ENCODE measurements at regions not wholly inside any gene's neighbourhood (a gene's known extent, or its start where the extent isn't known, plus 50 kb on each side); places are given as distances from the start of the nearest gene placed in this dataset.

- ChIA-PET CTCF (no interaction called here), POLR2A (no interaction called here)
- H3K4me3 ChIP-seq (ENCODE audit: low read depth, low read length), result no peak overlapping the region
- TF ChIP-seq ZNF585B (tag by site-specific recombination; IDR thresholded peaks at IDR 0.05) (no peak), ZNF19 (tag by site-specific recombination; IDR thresholded peaks at IDR 0.05; ENCODE audit: low read depth) (no peak), REPIN1 (tag by site-specific recombination; IDR thresholded peaks at IDR 0.05; ENCODE audit: low read depth) (no peak), AEBP2 (tag by site-specific recombination; IDR thresholded peaks at IDR 0.05; ENCODE audit: borderline replicate concordance) (no peak), ZNF639 (tag by site-specific recombination; IDR thresholded peaks at IDR 0.05) (no peak), ZNF791 (tag by site-specific recombination; IDR thresholded peaks at IDR 0.05) (no peak), ZNF529 (tag by site-specific recombination; IDR thresholded peaks at IDR 0.05; ENCODE audit: insufficient replicate concordance) (no peak), ZNF677 (tag by site-specific recombination; IDR thresholded peaks at IDR 0.05) (no peak), ZNF248 (tag by site-specific recombination; IDR thresholded peaks at IDR 0.05) (no peak), WT1 (tag by site-specific recombination; IDR thresholded peaks at IDR 0.05) (no peak)
- H3K36me3 ChIP-seq (ENCODE audit: control insufficient read depth in 2 of 2, insufficient read depth in 1 of 2, low read length in 2 of 2), result no peaks in the 10 kb centered on the region
- H3K9me3 ChIP-seq (ENCODE audit: control insufficient read depth, insufficient read depth, low read depth, low read length), result no peaks in the 10 kb centered on the region
- no peaks in the 10 kb centered on the region for H3K4me1 ChIP-seq (ENCODE audit: control insufficient read depth, insufficient read depth, low read length)
- H3K27ac ChIP-seq (ENCODE audit: extremely low read depth, low read depth, low read length), result no peak overlapping the region
Measured at GRCh38 chr2:239729151-239729550, 296.0 kb downstream of the NDUFA10 start.

GRCh38 chr2:239728751-239729150 is 296.4 kb downstream of the NDUFA10 start:
- no peaks in the 10 kb centered on the region for H3K36me3 ChIP-seq (ENCODE audit: control insufficient read depth in 2 of 2, insufficient read depth in 1 of 2, low read length in 2 of 2)
- no peaks in the 10 kb centered on the region for H3K9me3 ChIP-seq (ENCODE audit: control insufficient read depth, insufficient read depth, low read depth, low read length)
- H3K4me3 ChIP-seq (ENCODE audit: low read depth, low read length), result no peak overlapping the region
- no peak overlapping the region for H3K27ac ChIP-seq (ENCODE audit: extremely low read depth, low read depth, low read length)
- ChIA-PET POLR2A (no interaction called here), CTCF (interaction anchor here (0.6 kb wide), 1 partner anchor 11 kb away, joined by 3 read pairs; no protein-coding TSS in a partner anchor)
- H3K4me1 ChIP-seq (ENCODE audit: control insufficient read depth, insufficient read depth, low read length), result no peaks in the 10 kb centered on the region
- TF ChIP-seq ZNF514 (tag by site-specific recombination; IDR thresholded peaks at IDR 0.05) (no peak), ZNF362 (tag by site-specific recombination; IDR thresholded peaks at IDR 0.05) (no peak), ZNF202 (tag by site-specific recombination; IDR thresholded peaks at IDR 0.05; ENCODE audit: borderline replicate concordance) (no peak), KLF17 (tag by site-specific recombination; IDR thresholded peaks at IDR 0.05) (no peak), RBAK (tag by site-specific recombination; IDR thresholded peaks at IDR 0.05) (no peak)

- Histone ChIP-seq H3K27ac (ENCODE audit: extremely low read depth, low read depth, low read length) (no peak overlapping the region), H3K9me3 (ENCODE audit: control insufficient read depth, insufficient read depth, low read depth, low read length) (no peaks in the 10 kb centered on the region), H3K4me1 (ENCODE audit: control insufficient read depth, insufficient read depth, low read length) (no peaks in the 10 kb centered on the region), H3K4me3 (ENCODE audit: low read depth, low read length) (no peak overlapping the region), H3K36me3 (ENCODE audit: control insufficient read depth in 2 of 2, insufficient read depth in 1 of 2, low read length in 2 of 2) (no peaks in the 10 kb centered on the region)
- CTCF ChIA-PET, result interaction anchor here (0.6 kb wide), 1 partner anchor 12 kb away, joined by 3 read pairs; no protein-coding TSS in a partner anchor
- POLR2A ChIA-PET, result no interaction called here
- TF ChIP-seq OSR2 (tag by site-specific recombination; IDR thresholded peaks at IDR 0.05), result no peak
- no peak for TF ChIP-seq SALL2 (tag by site-specific recombination; IDR thresholded peaks at IDR 0.05; ENCODE audit: borderline replicate concordance)
- TF ChIP-seq ZNF248 (tag by site-specific recombination; IDR thresholded peaks at IDR 0.05), result no peak
- no peak for TF ChIP-seq ZNF274 (IDR thresholded peaks at IDR 0.05; ENCODE audit: low read length)
- no peak for TF ChIP-seq ZNF274 (tag by site-specific recombination; IDR thresholded peaks at IDR 0.05; ENCODE audit: borderline replicate concordance)
- TF ChIP-seq ZNF311 (tag by site-specific recombination; IDR thresholded peaks at IDR 0.05; ENCODE audit: borderline replicate concordance), result no peak
- TF ChIP-seq ZNF837 (tag by site-specific recombination; IDR thresholded peaks at IDR 0.05), result no peak
Measured at GRCh38 chr2:239727776-239728600, 297.2 kb downstream of the NDUFA10 start.

All from HEK293 (cell line).